ENCODE measurements at regions not wholly inside any gene's neighbourhood (a gene's known extent, or its start where the extent isn't known, plus 50 kb on each side); places are given as distances from the start of the nearest gene placed in this dataset.

GRCh38 chr15:29997499-29997898 lies 85.3 kb upstream of the GOLGA8J start:
- Histone ChIP-seq H3K4me3 (ENCODE audit: low read depth, low read length) (no peak overlapping the region), H3K27me3 (replicated peaks) (no peaks in the 10 kb centered on the region), H3K27ac (no peak overlapping the region), H3K36me3 (replicated peaks) (no peaks in the 10 kb centered on the region)
- DNase-seq = no peak
- in situ Hi-C loops (cut with HindIII; ENCODE audit: low pct_ligation_motif_present, low sequenced_read_pairs) = no loop called here
- no peak for TF ChIP-seq CTCF (IDR thresholded peaks at IDR 0.05; ENCODE audit: low read depth, low read length, missing control alignments)

DNA sequence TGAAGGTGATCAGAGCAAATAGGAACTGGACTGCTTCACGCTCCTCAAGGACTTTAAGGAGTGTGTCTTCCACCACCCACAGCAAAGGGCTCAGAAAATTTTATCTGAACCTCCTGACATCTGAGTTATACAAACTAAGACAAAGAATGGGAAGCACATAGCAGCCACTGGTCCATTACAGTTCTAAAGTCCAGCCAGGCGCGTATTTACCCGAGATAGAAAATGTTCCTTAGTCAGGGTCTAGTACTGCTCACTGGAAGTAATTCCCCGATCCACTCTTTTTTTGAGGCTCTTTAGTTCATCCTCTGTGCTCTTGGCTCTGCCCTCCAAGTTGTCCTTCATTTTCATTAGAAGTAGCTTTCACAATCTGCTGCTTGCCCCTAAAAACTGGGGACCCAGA lies 88.5 kb upstream of the GOLGA8J start:
- DNase-seq = no peak
- no peak overlapping the region for H3K4me3 ChIP-seq (ENCODE audit: low read depth, low read length)
- in situ Hi-C loops (cut with HindIII; ENCODE audit: low pct_ligation_motif_present, low sequenced_read_pairs) = no loop called here
- TF ChIP-seq CTCF (IDR thresholded peaks at IDR 0.05; ENCODE audit: low read depth, low read length, missing control alignments) = no peak
- no peak overlapping the region for H3K27ac ChIP-seq
- H3K36me3 ChIP-seq (replicated peaks) = no peaks in the 10 kb centered on the region
- H3K27me3 ChIP-seq (replicated peaks) = no peaks in the 10 kb centered on the region

GRCh38 chr15:29990954-29991353 lies 91.8 kb upstream of the GOLGA8J start:
- H3K4me3 ChIP-seq (ENCODE audit: low read depth, low read length) = no peak overlapping the region
- in situ Hi-C loops (cut with HindIII; ENCODE audit: low pct_ligation_motif_present, low sequenced_read_pairs) = no loop called here
- DNase-seq = no peak

DNA sequence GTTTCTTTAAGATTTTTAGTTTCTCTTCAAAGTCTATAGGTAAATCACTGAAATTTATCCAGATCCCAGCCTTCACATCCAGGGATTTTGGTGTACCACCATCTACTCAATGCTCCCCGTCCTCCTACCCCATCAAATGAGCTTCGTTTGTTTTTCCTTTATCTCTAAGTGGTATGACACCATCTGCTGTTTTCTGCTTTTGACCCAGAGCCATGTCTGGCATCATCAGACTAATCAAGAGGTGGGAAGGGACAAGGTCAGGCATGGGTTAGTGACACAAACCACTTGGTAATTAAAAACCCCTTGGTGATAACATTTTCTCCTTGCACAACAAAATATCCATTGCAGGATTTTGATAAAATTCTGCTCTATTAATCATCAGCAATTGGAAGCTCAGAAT lies 92.7 kb upstream of the GOLGA8J start:
- H3K27me3 ChIP-seq (replicated peaks) = no peaks in the 10 kb centered on the region
- TF ChIP-seq CTCF (IDR thresholded peaks at IDR 0.05; ENCODE audit: low read depth, low read length, missing control alignments) = no peak
- H3K27ac ChIP-seq = no peak overlapping the region
- in situ Hi-C loops (cut with HindIII; ENCODE audit: low pct_ligation_motif_present, low sequenced_read_pairs) = no loop called here
- no peaks in the 10 kb centered on the region for H3K36me3 ChIP-seq (replicated peaks)
- no peak for DNase-seq
- no peak overlapping the region for H3K4me3 ChIP-seq (ENCODE audit: low read depth, low read length)

More at GRCh38 chr15:29990954-29991353, 91.8 kb upstream of the GOLGA8J start:
- TF ChIP-seq CTCF (IDR thresholded peaks at IDR 0.05; ENCODE audit: low read depth, low read length, missing control alignments) = no peak
- Histone ChIP-seq H3K27ac (no peak overlapping the region), H3K36me3 (replicated peaks) (no peaks in the 10 kb centered on the region), H3K27me3 (replicated peaks) (no peaks in the 10 kb centered on the region)

DNA sequence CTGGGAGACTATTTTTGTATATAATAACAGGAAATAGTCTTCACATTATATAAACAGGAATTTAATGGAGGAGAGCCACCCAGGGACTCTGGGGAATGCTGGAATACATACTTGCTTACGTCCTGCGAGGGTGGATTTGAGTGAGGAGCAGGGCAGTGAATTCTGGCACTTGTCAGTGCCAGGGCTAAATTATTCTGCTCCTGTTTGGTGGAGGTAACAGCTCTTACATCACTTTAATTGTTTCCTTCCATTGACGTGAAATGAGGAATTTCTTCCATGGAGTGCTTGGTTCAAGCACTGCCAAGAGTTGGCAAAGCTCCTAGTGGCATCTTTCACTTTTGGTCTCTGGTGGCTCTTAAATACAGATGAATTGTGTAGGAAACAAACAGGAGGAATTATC lies 94.1 kb upstream of the GOLGA8J start:
- in situ Hi-C loops (cut with HindIII; ENCODE audit: low pct_ligation_motif_present, low sequenced_read_pairs) = no loop called here
- Histone ChIP-seq H3K27ac (no peak overlapping the region), H3K4me3 (ENCODE audit: low read depth, low read length) (no peak overlapping the region), H3K36me3 (replicated peaks) (no peaks in the 10 kb centered on the region), H3K27me3 (replicated peaks) (no peaks in the 10 kb centered on the region)
- DNase-seq = no peak
- no peak for TF ChIP-seq CTCF (IDR thresholded peaks at IDR 0.05; ENCODE audit: low read depth, low read length, missing control alignments)

DNA sequence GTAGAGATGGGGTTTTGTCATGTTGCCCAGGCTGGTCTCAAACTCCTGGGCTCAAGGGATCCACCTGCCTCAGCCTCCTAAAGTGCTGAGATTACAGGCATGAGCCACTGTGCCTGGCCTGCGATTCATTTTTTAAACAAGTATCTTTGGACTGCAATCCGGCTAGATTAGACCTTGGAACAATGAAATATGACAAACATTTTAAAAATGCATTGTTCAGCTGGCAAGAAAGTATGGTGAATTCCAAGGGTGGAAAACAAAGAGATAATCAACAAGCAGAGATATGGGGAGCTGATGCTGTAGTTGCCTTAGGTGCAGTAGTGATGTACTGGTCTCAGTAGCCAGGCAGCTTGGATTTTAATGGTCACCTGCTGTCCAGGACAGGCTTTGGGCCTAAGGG lies 95.8 kb upstream of the GOLGA8J start:
- Histone ChIP-seq H3K4me3 (ENCODE audit: low read depth, low read length) (no peak overlapping the region), H3K27ac (no peak overlapping the region), H3K36me3 (replicated peaks) (no peaks in the 10 kb centered on the region), H3K27me3 (replicated peaks) (no peaks in the 10 kb centered on the region)
- DNase-seq = no peak
- in situ Hi-C loops (cut with HindIII; ENCODE audit: low pct_ligation_motif_present, low sequenced_read_pairs) = no loop called here
- TF ChIP-seq CTCF (IDR thresholded peaks at IDR 0.05; ENCODE audit: low read depth, low read length, missing control alignments) = no peak
